ENCODE measurements at regions not wholly inside any gene's neighbourhood (a gene's known extent, or its start where the extent isn't known, plus 50 kb on each side); places are given as distances from the start of the nearest gene placed in this dataset.

- Mint-ChIP-seq H3K9me3 (no peaks in the 10 kb centered on the region), H3K36me3 (no peaks in the 10 kb centered on the region), H3K27me3 (peaks cover 11% of the 10 kb centered on the region), H3K4me1 (ENCODE audit: unreplicated experiment) (peaks cover 8% of the 10 kb centered on the region), H3K27ac (no peak overlapping the region), H3K4me3 (no peak overlapping the region)
- DNase-seq (ENCODE audit: extremely low spot score, unreplicated experiment) = no peak
- TF ChIP-seq CTCF (conservative IDR thresholded peaks at IDR 0.05) = no peak
These were observed 237.1 kb downstream of the ANKRD60 start for GRCh38 chr20:57991211-57991881.

DNA sequence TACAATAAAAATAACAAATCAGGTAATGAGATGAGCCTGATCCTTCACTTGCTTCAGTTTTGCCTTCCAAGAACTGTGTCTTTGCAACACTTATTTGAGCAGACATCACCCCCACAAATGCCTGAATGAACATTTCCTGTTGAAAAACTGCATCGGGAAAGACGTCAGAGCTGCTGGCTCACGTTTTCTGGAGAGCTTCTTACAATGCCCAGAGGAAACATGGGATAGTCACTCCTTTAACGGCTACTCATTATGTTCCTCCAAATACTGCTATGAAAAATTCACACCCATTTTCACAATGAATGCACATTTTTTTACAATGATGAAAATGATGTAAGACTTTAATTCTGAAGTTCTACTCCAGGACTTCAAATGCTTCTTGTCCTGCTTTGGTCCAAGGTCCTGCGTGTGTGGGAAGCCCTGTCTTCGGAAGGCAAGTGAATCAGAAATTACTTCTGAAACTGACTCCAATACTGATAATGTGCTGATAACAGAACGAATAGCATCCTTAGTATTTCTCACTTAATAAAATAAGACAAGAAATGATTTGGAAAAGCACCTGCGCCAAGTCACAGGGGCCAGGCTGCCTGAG is 238.0 kb downstream of the ANKRD60 start:
- no peak overlapping the region for H3K4me3 Mint-ChIP-seq
- no peaks in the 10 kb centered on the region for H3K9me3 Mint-ChIP-seq
- TF ChIP-seq CTCF (conservative IDR thresholded peaks at IDR 0.05) = no peak
- H3K27ac Mint-ChIP-seq = no peak overlapping the region
- H3K36me3 Mint-ChIP-seq = no peaks in the 10 kb centered on the region
- H3K4me1 Mint-ChIP-seq (ENCODE audit: unreplicated experiment) = peaks cover 8% of the 10 kb centered on the region
- H3K27me3 Mint-ChIP-seq = peaks cover 11% of the 10 kb centered on the region
- no peak for DNase-seq (ENCODE audit: extremely low spot score, unreplicated experiment)

GRCh38 chr20:57988828-57989227 is 239.6 kb downstream of the ANKRD60 start:
- no peaks in the 10 kb centered on the region for H3K9me3 Mint-ChIP-seq
- H3K27me3 Mint-ChIP-seq = peaks cover 11% of the 10 kb centered on the region
- peaks cover 8% of the 10 kb centered on the region for H3K4me1 Mint-ChIP-seq (ENCODE audit: unreplicated experiment)
- H3K27ac Mint-ChIP-seq = no peak overlapping the region
- no peak for TF ChIP-seq CTCF (conservative IDR thresholded peaks at IDR 0.05)
- DNase-seq (ENCODE audit: extremely low spot score, unreplicated experiment) = no peak
- no peaks in the 10 kb centered on the region for H3K36me3 Mint-ChIP-seq
- H3K4me3 Mint-ChIP-seq = no peak overlapping the region

- Mint-ChIP-seq H3K36me3 (no peaks in the 10 kb centered on the region), H3K9me3 (no peaks in the 10 kb centered on the region), H3K4me1 (ENCODE audit: unreplicated experiment) (peaks cover 8% of the 10 kb centered on the region), H3K27me3 (peaks cover 7% of the 10 kb centered on the region), H3K27ac (no peak overlapping the region), H3K4me3 (no peak overlapping the region)
- no peak for TF ChIP-seq CTCF (conservative IDR thresholded peaks at IDR 0.05)
- DNase-seq (ENCODE audit: extremely low spot score, unreplicated experiment) = no peak
These were observed 240.0 kb downstream of the ANKRD60 start for GRCh38 chr20:57988422-57988821.

DNA sequence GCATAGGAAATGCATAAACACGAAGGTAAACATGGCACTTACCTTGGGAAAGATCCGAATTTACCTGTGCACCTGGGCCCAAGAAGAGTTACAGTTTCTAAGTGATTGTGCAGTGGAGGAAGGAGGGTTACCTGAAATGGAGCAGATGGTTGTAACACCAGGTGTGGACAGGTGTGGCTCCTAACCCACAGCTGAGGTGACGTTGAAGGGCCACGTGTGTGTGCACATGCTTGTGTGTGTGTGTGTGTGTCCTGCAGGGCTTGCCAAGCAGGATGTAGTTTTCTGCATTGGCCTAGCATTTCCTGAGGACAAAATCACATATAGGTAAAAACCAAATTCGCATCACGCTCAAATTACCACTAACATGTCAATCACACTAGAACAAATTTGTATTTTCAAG is 240.8 kb downstream of the ANKRD60 start:
- Mint-ChIP-seq H3K36me3 (no peaks in the 10 kb centered on the region), H3K27ac (no peak overlapping the region)

More for the DNA sequence above, 240.8 kb downstream of the ANKRD60 start:
- DNase-seq (ENCODE audit: extremely low spot score, unreplicated experiment) = no peak
- TF ChIP-seq CTCF (conservative IDR thresholded peaks at IDR 0.05) = no peak
- Mint-ChIP-seq H3K4me1 (ENCODE audit: unreplicated experiment) (peaks cover 8% of the 10 kb centered on the region), H3K27me3 (peaks cover 3% of the 10 kb centered on the region), H3K9me3 (no peaks in the 10 kb centered on the region), H3K4me3 (no peak overlapping the region)

Data from type B pancreatic cell (in vitro differentiated cells).